DOHH2 (cell line): ENCODE measurements at regions not wholly inside any gene's neighbourhood (a gene's known extent, or its start where the extent isn't known, plus 50 kb on each side); places are given as distances from the start of the nearest gene placed in this dataset.

Experiments used
- H3F3A ChIP-seq: fragments of 200-600 bp; sonication (generic), shearing (Covaris generic); 2 replicates; pipeline ENCODE4 v1.6.0; 2016; ENCODE audit warnings: antibody characterized with exemption, mild to moderate bottlenecking; ENCODE audit not compliant: control insufficient read depth, insufficient read depth
- H3K27ac ChIP-seq: fragments of 200-600 bp; sonication (generic); 2 replicates; pipeline ENCODE4 v1.5.1; 2014; ENCODE audit warnings: low read depth, mild to moderate bottlenecking, low read length, moderate library complexity
- H3K27me3 ChIP-seq: fragments of 200-600 bp; sonication (generic); 2 replicates; pipeline ENCODE4 v1.6.1; 2014; ENCODE audit warnings: mild to moderate bottlenecking, low read length, mixed read lengths; ENCODE audit not compliant: control insufficient read depth
- H3K36me3 ChIP-seq: fragments of 200-600 bp; sonication (generic); 2 replicates; pipeline ENCODE4 v1.6.1; 2014; ENCODE audit warnings: mild to moderate bottlenecking, low read length, moderate library complexity, mixed read lengths; ENCODE audit not compliant: control insufficient read depth
- H3K4me1 ChIP-seq: fragments of 200-600 bp; sonication (generic); 2 replicates; pipeline ENCODE4 v1.6.1; 2014; ENCODE audit warnings: mild to moderate bottlenecking, low read length, mixed read lengths; ENCODE audit not compliant: control insufficient read depth
- H3K4me2 ChIP-seq: fragments of 200-600 bp; sonication (generic); 2 replicates; pipeline ENCODE4 v1.6.0; 2014; ENCODE audit warnings: mild to moderate bottlenecking, low read length, moderate library complexity
- H3K4me3 ChIP-seq: fragments of 200-600 bp; sonication (generic); 2 replicates; pipeline ENCODE4 v1.5.1; 2014; ENCODE audit warnings: mild to moderate bottlenecking, low read length, mixed read lengths
- H3K79me2 ChIP-seq: fragments of 200-600 bp; sonication (generic); 2 replicates; pipeline ENCODE4 v1.6.1; 2014; ENCODE audit warnings: mild to moderate bottlenecking, low read length, mixed read lengths; ENCODE audit not compliant: control insufficient read depth
- H3K9me2 ChIP-seq: fragments of 200-600 bp; sonication (generic); replicated peaks from 2 replicates; pipeline ENCODE4 v1.6.1; 2014; ENCODE audit warnings: mild to moderate bottlenecking, low read length, mixed read lengths; ENCODE audit not compliant: control insufficient read depth
- H3K9me3 ChIP-seq: fragments of 200-600 bp; sonication (generic); 2 replicates; pipeline ENCODE4 v1.6.1; 2014; ENCODE audit warnings: antibody characterized with exemption, low read length, mixed read lengths; ENCODE audit not compliant: control insufficient read depth, insufficient read depth
- H4K20me1 ChIP-seq: fragments of 200-600 bp; sonication (generic); 2 replicates; pipeline ENCODE4 v1.6.0; 2014; ENCODE audit warnings: low read depth, mild to moderate bottlenecking, antibody characterized with exemption, low read length, moderate library complexity; ENCODE audit not compliant: control insufficient read depth, insufficient read depth
- EZH2phosphoT487 ChIP-seq: fragments of 200-600 bp; sonication (generic); IDR thresholded peaks from 2 replicates; pipeline ENCODE4 v1.6.1; 2017; ENCODE audit warnings: borderline replicate concordance, mild to moderate bottlenecking, antibody characterized with exemption, low read length, moderate library complexity, mixed read lengths
- TF ChIP-seq, protein P1 (sequence below): fragments of 200-600 bp; sonication (generic); IDR thresholded peaks from one replicate; pipeline ENCODE4 v1.5.1; 2014; ENCODE audit warnings: antibody characterized with exemption, mild to moderate bottlenecking, low read depth, low read length; ENCODE audit not compliant: poor library complexity, severe bottlenecking

- H3K4me1 ChIP-seq, result no peaks in the 10 kb centered on the region
- no peak overlapping the region for H3K4me2 ChIP-seq
- no peaks in the 10 kb centered on the region for H3K36me3 ChIP-seq
- no peaks in the 10 kb centered on the region for H3F3A ChIP-seq
- no peaks in the 10 kb centered on the region for H3K27me3 ChIP-seq
- TF ChIP-seq EZH2phosphoT487, result no peak
- TF ChIP-seq, protein P1, sequence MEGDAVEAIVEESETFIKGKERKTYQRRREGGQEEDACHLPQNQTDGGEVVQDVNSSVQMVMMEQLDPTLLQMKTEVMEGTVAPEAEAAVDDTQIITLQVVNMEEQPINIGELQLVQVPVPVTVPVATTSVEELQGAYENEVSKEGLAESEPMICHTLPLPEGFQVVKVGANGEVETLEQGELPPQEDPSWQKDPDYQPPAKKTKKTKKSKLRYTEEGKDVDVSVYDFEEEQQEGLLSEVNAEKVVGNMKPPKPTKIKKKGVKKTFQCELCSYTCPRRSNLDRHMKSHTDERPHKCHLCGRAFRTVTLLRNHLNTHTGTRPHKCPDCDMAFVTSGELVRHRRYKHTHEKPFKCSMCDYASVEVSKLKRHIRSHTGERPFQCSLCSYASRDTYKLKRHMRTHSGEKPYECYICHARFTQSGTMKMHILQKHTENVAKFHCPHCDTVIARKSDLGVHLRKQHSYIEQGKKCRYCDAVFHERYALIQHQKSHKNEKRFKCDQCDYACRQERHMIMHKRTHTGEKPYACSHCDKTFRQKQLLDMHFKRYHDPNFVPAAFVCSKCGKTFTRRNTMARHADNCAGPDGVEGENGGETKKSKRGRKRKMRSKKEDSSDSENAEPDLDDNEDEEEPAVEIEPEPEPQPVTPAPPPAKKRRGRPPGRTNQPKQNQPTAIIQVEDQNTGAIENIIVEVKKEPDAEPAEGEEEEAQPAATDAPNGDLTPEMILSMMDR, result no peak
- H4K20me1 ChIP-seq, result no peaks in the 10 kb centered on the region
- H3K27ac ChIP-seq, result no peak overlapping the region
- no peak overlapping the region for H3K4me3 ChIP-seq
- H3K79me2 ChIP-seq, result no peaks in the 10 kb centered on the region
- no peaks in the 10 kb centered on the region for H3K9me3 ChIP-seq
- no peaks in the 10 kb centered on the region for H3K9me2 ChIP-seq
These were observed 134.1 kb upstream of the ZNF462 start for GRCh38 chr9:106728860-106729259.

DNA sequence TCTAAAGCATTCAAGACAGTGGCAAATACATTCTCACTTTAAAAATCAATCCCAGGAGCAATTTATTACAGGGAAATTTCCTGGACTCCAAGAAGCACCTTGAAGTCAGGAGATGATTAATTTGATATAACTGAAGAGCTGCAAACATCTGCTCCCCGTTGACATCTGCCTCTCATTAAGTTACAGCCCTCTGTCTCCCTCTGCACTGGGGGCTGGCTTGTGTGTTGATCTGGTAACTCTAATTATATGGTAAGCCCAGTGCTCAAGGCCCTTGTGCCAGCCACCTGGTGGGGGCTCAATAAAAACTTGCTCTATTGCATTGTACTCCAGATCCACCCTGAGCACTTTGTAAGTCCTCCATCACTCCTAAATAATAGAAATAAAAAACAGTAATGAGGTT is 131.1 kb upstream of the ZNF462 start:
- no peak overlapping the region for H3K4me2 ChIP-seq
- H4K20me1 ChIP-seq, result no peaks in the 10 kb centered on the region
- no peak overlapping the region for H3K4me3 ChIP-seq
- no peaks in the 10 kb centered on the region for H3F3A ChIP-seq
- no peak overlapping the region for H3K27ac ChIP-seq
- H3K9me3 ChIP-seq, result no peaks in the 10 kb centered on the region
- no peaks in the 10 kb centered on the region for H3K9me2 ChIP-seq
- H3K36me3 ChIP-seq, result no peaks in the 10 kb centered on the region
- no peaks in the 10 kb centered on the region for H3K79me2 ChIP-seq
- no peaks in the 10 kb centered on the region for H3K4me1 ChIP-seq
- TF ChIP-seq, protein P1, result no peak
- TF ChIP-seq EZH2phosphoT487, result no peak
- H3K27me3 ChIP-seq, result no peaks in the 10 kb centered on the region

DNA sequence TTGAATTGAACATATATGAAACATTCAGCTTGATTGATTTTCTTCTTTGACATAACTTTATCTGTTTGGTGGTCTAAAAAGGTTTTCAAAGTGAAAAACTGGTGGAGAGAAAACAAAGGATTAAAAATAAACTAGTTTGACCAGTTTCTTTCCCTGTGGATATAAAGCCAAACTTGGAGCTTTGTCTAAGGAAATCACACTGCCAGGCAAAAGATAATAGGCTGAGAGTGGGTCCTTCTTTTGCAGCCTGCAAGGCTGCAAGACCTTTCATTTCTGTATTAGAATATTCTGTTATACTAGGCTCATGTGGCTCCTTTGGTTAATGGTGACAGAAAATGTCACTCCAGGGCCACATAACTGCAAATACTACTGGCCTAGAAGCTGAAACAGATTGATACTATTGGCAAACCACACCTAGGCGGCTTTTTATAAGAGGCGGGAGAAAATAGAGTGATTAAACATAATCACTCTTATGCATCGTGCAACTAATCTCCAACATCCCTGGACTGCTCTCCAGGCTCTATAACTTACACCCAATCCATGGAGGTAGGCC is 129.1 kb upstream of the ZNF462 start:
- Histone ChIP-seq H3K9me2 (no peaks in the 10 kb centered on the region), H3K4me2 (no peak overlapping the region), H3K9me3 (no peaks in the 10 kb centered on the region), H3K4me1 (peaks cover 3% of the 10 kb centered on the region; the same call in 1 of the 2 replicates), H3F3A (no peaks in the 10 kb centered on the region), H4K20me1 (no peaks in the 10 kb centered on the region), H3K27ac (no peak overlapping the region), H3K79me2 (no peaks in the 10 kb centered on the region), H3K4me3 (no peak overlapping the region), H3K36me3 (no peaks in the 10 kb centered on the region), H3K27me3 (no peaks in the 10 kb centered on the region)
- TF ChIP-seq, protein P1, result no peak
- TF ChIP-seq EZH2phosphoT487, result no peak

GRCh38 chr9:106737516-106737915 is 125.5 kb upstream of the ZNF462 start:
- no peaks in the 10 kb centered on the region for H3K27me3 ChIP-seq
- TF ChIP-seq, protein P1, result no peak
- TF ChIP-seq EZH2phosphoT487, result no peak
- H3K79me2 ChIP-seq, result no peaks in the 10 kb centered on the region
- peaks cover 3% of the 10 kb centered on the region; the same call in 1 of the 2 replicates for H3K4me1 ChIP-seq
- no peak overlapping the region for H3K4me2 ChIP-seq
- H3K27ac ChIP-seq, result no peak overlapping the region
- H3K4me3 ChIP-seq, result no peak overlapping the region
- no peaks in the 10 kb centered on the region for H3K36me3 ChIP-seq
- no peaks in the 10 kb centered on the region for H4K20me1 ChIP-seq
- H3K9me2 ChIP-seq, result no peaks in the 10 kb centered on the region
- H3K9me3 ChIP-seq, result no peaks in the 10 kb centered on the region
- no peaks in the 10 kb centered on the region for H3F3A ChIP-seq
